CD14-positive monocyte (primary cell): ENCODE measurements at regions not wholly inside any gene's neighbourhood (a gene's known extent, or its start where the extent isn't known, plus 50 kb on each side); places are given as distances from the start of the nearest gene placed in this dataset.
A peak's percentile ranks its signal among the peaks of the same experiment; 100 is the strongest.

Experiments
- DNase-seq, 3 donors: peaks; one replicate each; pipeline ENCODE4 v3.0.0-alpha.2; 2011 to 2022
- H2AFZ ChIP-seq: 2 replicates; pipeline ENCODE4 v1.6.0; 2012; ENCODE audit warnings: mild to moderate bottlenecking, low read depth, low read length, inconsistent platforms; ENCODE audit not compliant: insufficient read depth, poor library complexity, severe bottlenecking
- H3K27ac ChIP-seq, 2 donors: 1 replicate in 1 of 2; 2 replicates in 1 of 2; pipeline ENCODE4 v1.5.1; 2012 to 2013; ENCODE audit warnings: low read length in 2 of 2, control low read depth in 1 of 2, inconsistent platforms in 1 of 2, low read depth in 1 of 2, mild to moderate bottlenecking in 1 of 2
- H3K27me3 ChIP-seq, 2 donors: one replicate each; pipeline versions ENCODE4 v1.6.0 to v1.6.1; 2011 to 2013; ENCODE audit warnings: low read length in 2 of 2; ENCODE audit not compliant: control insufficient read depth in 2 of 2, insufficient read depth in 2 of 2
- H3K36me3 ChIP-seq, 2 donors: replicated peaks in 1 of 2; 1 replicate in 1 of 2; 2 replicates in 1 of 2; pipeline versions ENCODE4 v1.5.1 to v1.6.1; 2012 to 2013; ENCODE audit warnings: low read length in 2 of 2, control low read depth in 1 of 2, inconsistent platforms in 1 of 2, mild to moderate bottlenecking in 1 of 2; ENCODE audit not compliant: insufficient read depth in 2 of 2, control insufficient read depth in 1 of 2
- H3K4me1 ChIP-seq, 2 donors: 1 replicate in 1 of 2; 2 replicates in 1 of 2; pipeline versions ENCODE4 v1.5.1 to v1.6.1; 2012 to 2013; ENCODE audit warnings: low read length in 2 of 2, control low read depth in 1 of 2, inconsistent platforms in 1 of 2, mild to moderate bottlenecking in 1 of 2, moderate library complexity in 1 of 2; ENCODE audit not compliant: insufficient read depth in 2 of 2, control insufficient read depth in 1 of 2
- H3K4me2 ChIP-seq: replicated peaks from 2 replicates; pipeline ENCODE3; 2012; ENCODE audit warnings: low read length, moderate library complexity, mild to moderate bottlenecking; ENCODE audit not compliant: poor library complexity, severe bottlenecking; ENCODE audit errors: extremely low read depth
- H3K4me3 ChIP-seq, 3 experiments: fragments of 200-600 bp in 1 of 3; sonication (generic) in 1 of 3; replicated peaks in 1 of 3; 1 replicate in 2 of 3; 2 replicates in 1 of 3; pipeline ENCODE4 v1.5.1; 2011 to 2013; ENCODE audit warnings: low read length in 3 of 3, mild to moderate bottlenecking in 3 of 3, control low read depth in 2 of 3, low read depth in 2 of 3, inconsistent platforms in 1 of 3, moderate library complexity in 1 of 3
- H3K79me2 ChIP-seq: 2 replicates; pipeline ENCODE4 v1.6.0; 2012; ENCODE audit warnings: mild to moderate bottlenecking, control low read depth, inconsistent platforms, low read length, moderate library complexity; ENCODE audit not compliant: insufficient read depth
- H3K9ac ChIP-seq: 2 replicates; pipeline ENCODE4 v1.6.0; 2017; ENCODE audit warnings: low read length, mild to moderate bottlenecking; ENCODE audit not compliant: insufficient read depth, poor library complexity, severe bottlenecking
- H3K9me3 ChIP-seq, 2 donors: replicated peaks in 1 of 2; 1 replicate in 1 of 2; 2 replicates in 1 of 2; pipeline versions ENCODE4 v1.5.1 to v1.6.1; 2012 to 2013; ENCODE audit warnings: low read length in 2 of 2, control low read depth in 1 of 2; ENCODE audit not compliant: control insufficient read depth in 1 of 2, insufficient read depth in 1 of 2
- H4K20me1 ChIP-seq: 2 replicates; pipeline ENCODE4 v1.6.0; 2012; ENCODE audit warnings: mild to moderate bottlenecking, low read length, control low read depth, moderate library complexity; ENCODE audit not compliant: insufficient read depth
- H3K27ac Mint-ChIP-seq, 7 donors: one replicate each; pipeline ENCODE4 v1.8.0; 2020; ENCODE audit warnings: mild to moderate bottlenecking in 7 of 7, mixed read lengths in 7 of 7, moderate library complexity in 6 of 7, inconsistent platforms in 2 of 7
- H3K27me3 Mint-ChIP-seq, 3 donors: one replicate each; pipeline ENCODE4 v1.8.0; 2021 to 2022; ENCODE audit warnings: low read depth in 3 of 3, mild to moderate bottlenecking in 3 of 3, mixed read lengths in 3 of 3, moderate library complexity in 3 of 3, inconsistent platforms in 1 of 3
- H3K36me3 Mint-ChIP-seq, 2 donors: one replicate each; pipeline ENCODE4 v1.8.0; 2020; ENCODE audit warnings: mixed read lengths in 2 of 2, inconsistent platforms in 1 of 2, mild to moderate bottlenecking in 1 of 2
- H3K4me1 Mint-ChIP-seq: one replicate; pipeline ENCODE4 v1.8.0; 2020; ENCODE audit warnings: mild to moderate bottlenecking, mixed read lengths
- H3K4me3 Mint-ChIP-seq, 2 donors: one replicate each; pipeline ENCODE4 v1.8.0; 2020; ENCODE audit warnings: mild to moderate bottlenecking in 2 of 2, mixed read lengths in 2 of 2, moderate library complexity in 1 of 2
- H3K9me3 Mint-ChIP-seq, 7 donors: one replicate each; pipeline ENCODE4 v1.8.0; 2020 to 2022; ENCODE audit warnings: mixed read lengths in 7 of 7, mild to moderate bottlenecking in 6 of 7, moderate library complexity in 6 of 7, inconsistent platforms in 2 of 7
- CTCF ChIP-seq: fragments of 200-600 bp; IDR thresholded peaks from one replicate; pipeline ENCODE4 v1.8.0; 2022; ENCODE audit warnings: antibody characterized with exemption, mild to moderate bottlenecking
- WGBS: methylation state at CpG from one replicate; pipeline ENCODE4 v1.1.5; 2013; ENCODE audit warnings: missing lambda C conversion rate; ENCODE audit not compliant: insufficient coverage; 5-methylcytosine and 5-hydroxymethylcytosine counted together
- intact Hi-C, 2 donors: fragments of 100-400 bp; cut with micrococcal nuclease; formaldehyde crosslinking; loops; one replicate each; pipeline versions ENCODE4 v1.15.0 to v1.15.1; 2023

- H3K27ac ChIP-seq = no peak overlapping the region
- Mint-ChIP-seq H3K9me3 (peaks cover 0 to 14% (median 4%) of the 10 kb centered on the region in 7 donors), H3K4me1 (peaks cover 10% of the 10 kb centered on the region), H3K27me3 (peaks cover 3 to 4% (median 4%) of the 10 kb centered on the region in 3 donors), H3K36me3 (no peaks in the 10 kb centered on the region), H3K27ac (no peak overlapping the region), H3K4me3 (peak overlapping the region in 1 of 2 donors; percentile 6)
- no peaks in the 10 kb centered on the region for H3K79me2 ChIP-seq
- DNase-seq = no peak
- no peak overlapping the region for H3K9ac ChIP-seq
- H3K4me1 ChIP-seq = peaks cover 10% of the 10 kb centered on the region in 2 donors
- H3K4me3 ChIP-seq = no peak overlapping the region
- no peaks in the 10 kb centered on the region for H3K27me3 ChIP-seq
- WGBS = 67% methylated on average over 2 of the region's 3 CpGs
- no peak overlapping the region for H2AFZ ChIP-seq
- no peaks in the 10 kb centered on the region for H3K36me3 ChIP-seq
- intact Hi-C loops = no loop called here
- no peak for TF ChIP-seq CTCF
- no peak overlapping the region for H3K4me2 ChIP-seq
- H4K20me1 ChIP-seq = no peaks in the 10 kb centered on the region
- no peaks in the 10 kb centered on the region for H3K9me3 ChIP-seq
Measured at GRCh38 chr3:43198791-43199644, 87.3 kb upstream of the SNRK start.

DNA sequence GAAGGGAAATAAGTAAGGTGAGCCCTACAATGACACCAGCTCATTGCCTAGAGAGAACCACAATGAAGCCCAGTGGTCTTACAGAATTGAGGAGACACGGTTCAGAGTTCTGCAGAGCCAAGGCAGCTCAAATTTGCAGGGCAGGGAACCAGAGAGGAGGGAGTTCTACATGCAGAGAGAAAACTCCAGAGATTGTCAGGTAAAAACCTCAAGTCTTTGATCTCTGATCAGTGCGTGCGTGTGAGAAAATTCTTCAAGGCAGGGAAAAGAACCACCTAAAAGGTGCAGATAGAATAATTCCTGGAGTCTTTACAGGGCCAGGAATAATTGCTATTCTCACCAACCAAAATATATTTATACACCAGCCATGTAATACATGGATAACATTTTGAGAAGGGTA, 88.0 kb upstream of the SNRK start:
- H2AFZ ChIP-seq = no peak overlapping the region
- peaks cover 12 to 13% of the 10 kb centered on the region in 2 donors for H3K4me1 ChIP-seq
- TF ChIP-seq CTCF = no peak
- H3K9me3 ChIP-seq = no peaks in the 10 kb centered on the region
- Mint-ChIP-seq H3K36me3 (no peaks in the 10 kb centered on the region), H3K9me3 (peaks cover 0 to 14% (median 4%) of the 10 kb centered on the region in 7 donors), H3K4me1 (peaks cover 12% of the 10 kb centered on the region), H3K27ac (no peak overlapping the region), H3K27me3 (peaks cover 3 to 5% (median 4%) of the 10 kb centered on the region in 3 donors), H3K4me3 (peak overlapping the region in 1 of 2 donors; percentile 6)
- H3K27me3 ChIP-seq = no peaks in the 10 kb centered on the region
- H3K4me3 ChIP-seq = no peak overlapping the region
- no peak for DNase-seq
- WGBS = 100% methylated on average over 1 of the region's 3 CpGs
- H4K20me1 ChIP-seq = no peaks in the 10 kb centered on the region
- H3K4me2 ChIP-seq = no peak overlapping the region
- no peak overlapping the region for H3K9ac ChIP-seq
- intact Hi-C loops = no loop called here
- no peaks in the 10 kb centered on the region for H3K79me2 ChIP-seq
- H3K27ac ChIP-seq = no peak overlapping the region
- no peaks in the 10 kb centered on the region for H3K36me3 ChIP-seq
